ENCODE measurements at regions not wholly inside any gene's neighbourhood (a gene's known extent, or its start where the extent isn't known, plus 50 kb on each side); places are given as distances from the start of the nearest gene placed in this dataset.

- H3K4me3 ChIP-seq = no peak overlapping the region
- intact Hi-C loops (cut with DNase I) = no loop called here
- H3K27me3 ChIP-seq = no peaks in the 10 kb centered on the region
- no peak overlapping the region for H3K27ac ChIP-seq
- DNase-seq (no peak), ATAC-seq (no peak)
- no peaks in the 10 kb centered on the region for H3K9me3 ChIP-seq
- no peaks in the 10 kb centered on the region for H3K36me3 ChIP-seq
- 48% methylated on average over 16 of the region's 20 CpGs for WGBS (ENCODE audit: insufficient coverage, low coverage, low lambda C conversion rate, missing lambda C conversion rate)
- no peak for TF ChIP-seq CTCF (IDR thresholded peaks at IDR 0.05)
- TF ChIP-seq POLR2A (IDR thresholded peaks at IDR 0.05) = no peak
- H3K4me1 ChIP-seq = no peaks in the 10 kb centered on the region
Measured at GRCh38 chr14:94867946-94868771, 98.2 kb upstream of the GSC start.

- WGBS (ENCODE audit: insufficient coverage, low coverage, low lambda C conversion rate, missing lambda C conversion rate) = 59% methylated on average over 5 of the region's 6 CpGs
- no peaks in the 10 kb centered on the region for H3K27me3 ChIP-seq
- H3K4me1 ChIP-seq = no peaks in the 10 kb centered on the region
- H3K27ac ChIP-seq = no peak overlapping the region
- H3K36me3 ChIP-seq = no peaks in the 10 kb centered on the region
- no peak for DNase-seq
- H3K4me3 ChIP-seq = no peak overlapping the region
- ATAC-seq = no peak
- intact Hi-C loops (cut with DNase I) = no loop called here
- TF ChIP-seq CTCF (IDR thresholded peaks at IDR 0.05) (no peak), POLR2A (IDR thresholded peaks at IDR 0.05) (no peak)
- H3K9me3 ChIP-seq = no peaks in the 10 kb centered on the region
Measured at GRCh38 chr14:94867209-94867608, 97.3 kb upstream of the GSC start.

GRCh38 chr14:94864387-94865195 lies 94.7 kb upstream of the GSC start:
- no peak overlapping the region for H3K27ac ChIP-seq
- H3K27me3 ChIP-seq = no peaks in the 10 kb centered on the region
- TF ChIP-seq CTCF (IDR thresholded peaks at IDR 0.05) (no peak), POLR2A (IDR thresholded peaks at IDR 0.05) (no peak)
- ATAC-seq (no peak), DNase-seq (no peak)
- WGBS (ENCODE audit: insufficient coverage, low coverage, low lambda C conversion rate, missing lambda C conversion rate) = 25% methylated on average over 11 of the region's 45 CpGs
- no peak overlapping the region for H3K4me3 ChIP-seq
- no peaks in the 10 kb centered on the region for H3K36me3 ChIP-seq
- intact Hi-C loops (cut with DNase I) = no loop called here
- H3K9me3 ChIP-seq = no peaks in the 10 kb centered on the region
- no peaks in the 10 kb centered on the region for H3K4me1 ChIP-seq

- 92% methylated on average over 5 of the region's 5 CpGs for WGBS (ENCODE audit: insufficient coverage, low coverage, low lambda C conversion rate, missing lambda C conversion rate)
- Histone ChIP-seq H3K36me3 (no peaks in the 10 kb centered on the region), H3K9me3 (no peaks in the 10 kb centered on the region), H3K27me3 (no peaks in the 10 kb centered on the region), H3K27ac (no peak overlapping the region), H3K4me3 (no peak overlapping the region), H3K4me1 (no peaks in the 10 kb centered on the region)
- TF ChIP-seq POLR2A (IDR thresholded peaks at IDR 0.05) (no peak), CTCF (IDR thresholded peaks at IDR 0.05) (no peak)
- intact Hi-C loops (cut with DNase I) = no loop called here
- no peak for DNase-seq
- ATAC-seq = no peak
Measured at GRCh38 chr14:94863366-94863765, 93.5 kb upstream of the GSC start.

All from right lobe of liver (tissue), 6 donors.